IMR-90 (cell line): ENCODE measurements at regions not wholly inside any gene's neighbourhood (a gene's known extent, or its start where the extent isn't known, plus 50 kb on each side); places are given as distances from the start of the nearest gene placed in this dataset.

ENCODE experiments used
- ATAC-seq: fragments of 200-7000 bp; cut with Tn5 transposase; 2 replicates; pipeline ENCODE4 v1.9.1; 2020; ENCODE audit warnings: low read depth, mild to moderate bottlenecking, moderate library complexity
- BruUV-seq: library from RNA; stranded (reverse); fragments of 400-500 nt; replicated peaks from 2 replicates; lab custom pipeline; 2021; lab: Mats Ljungman, UMichigan
- CTCF ChIA-PET: fragments of 300-600 bp; formaldehyde crosslinking; extraction: SDS; loops from one replicate; lab custom pipeline; 2021; ENCODE audit warnings: antibody characterized with exemption; lab: Yijun Ruan, JAX
- POLR2A ChIA-PET: fragments of 300-600 bp; sonication (Branson Sonifier 250); formaldehyde crosslinking; loops from one replicate; lab custom pipeline; 2022; ENCODE audit warnings: antibody characterized with exemption; ENCODE audit not compliant: unreplicated experiment; lab: Charles Lee
- DNase-seq: peaks from one replicate; pipeline ENCODE4 v3.0.0; 2013
- H2AFZ ChIP-seq: replicated peaks from 2 replicates; pipeline ENCODE3; 2013; ENCODE audit warnings: low read length, mild to moderate bottlenecking; ENCODE audit not compliant: poor library complexity
- H2AK5ac ChIP-seq: 2 replicates; pipeline ENCODE4 v1.6.1; 2013; ENCODE audit warnings: low read depth, low read length, inconsistent platforms
- H2AK9ac ChIP-seq: replicated peaks from 2 replicates; pipeline ENCODE3; 2013; ENCODE audit warnings: mild to moderate bottlenecking, low read depth, low read length, moderate library complexity; ENCODE audit not compliant: poor library complexity
- H2BK120ac ChIP-seq: 2 replicates; pipeline ENCODE4 v1.6.1; 2013; ENCODE audit warnings: low read depth, low read length, inconsistent platforms
- H2BK15ac ChIP-seq: 3 replicates; pipeline ENCODE4 v1.6.1; 2013; ENCODE audit warnings: low read depth, low read length, inconsistent platforms
- H2BK20ac ChIP-seq: 2 replicates; pipeline ENCODE4 v1.6.1; 2013; ENCODE audit warnings: low read depth, mild to moderate bottlenecking, inconsistent platforms, low read length, moderate library complexity
- H2BK5ac ChIP-seq: 2 replicates; pipeline ENCODE4 v1.6.1; 2013; ENCODE audit warnings: mild to moderate bottlenecking, low read depth, low read length, inconsistent platforms; ENCODE audit not compliant: poor library complexity, severe bottlenecking
- H3K14ac ChIP-seq: replicated peaks from 2 replicates; pipeline ENCODE4 v1.6.1; 2013; ENCODE audit warnings: low read depth, low read length, inconsistent platforms
- H3K18ac ChIP-seq: 2 replicates; pipeline ENCODE4 v1.6.1; 2013; ENCODE audit warnings: low read depth, low read length, control low read depth
- H3K23ac ChIP-seq: 2 replicates; pipeline ENCODE4 v1.6.1; 2013; ENCODE audit warnings: low read depth, low read length, inconsistent platforms
- H3K27ac ChIP-seq: 2 replicates; pipeline ENCODE4 v1.5.1; 2013; ENCODE audit warnings: mild to moderate bottlenecking, control low read depth, low read length; ENCODE audit not compliant: insufficient read depth
- H3K27me3 ChIP-seq: 2 replicates; pipeline ENCODE4 v1.6.1; 2013; ENCODE audit warnings: low read length; ENCODE audit not compliant: control insufficient read depth, insufficient read depth
- H3K36me3 ChIP-seq: 2 replicates; pipeline ENCODE4 v1.6.1; 2013; ENCODE audit warnings: low read length, mixed read lengths; ENCODE audit not compliant: control insufficient read depth, insufficient read depth
- H3K4ac ChIP-seq: 2 replicates; pipeline ENCODE4 v1.6.1; 2013; ENCODE audit warnings: low read depth, low read length, inconsistent platforms
- H3K4me1 ChIP-seq: 2 replicates; pipeline ENCODE4 v1.6.1; 2013; ENCODE audit warnings: low read length, mixed read lengths; ENCODE audit not compliant: control insufficient read depth, insufficient read depth
- H3K4me2 ChIP-seq: 2 replicates; pipeline ENCODE4 v1.6.1; 2013; ENCODE audit warnings: low read depth, mild to moderate bottlenecking, control low read depth, low read length, moderate library complexity
- H3K4me3 ChIP-seq: 2 replicates; pipeline ENCODE4 v1.5.1; 2013; ENCODE audit warnings: low read depth, mild to moderate bottlenecking, control low read depth, low read length, moderate library complexity; ENCODE audit not compliant: insufficient read depth
- H3K56ac ChIP-seq: 2 replicates; pipeline ENCODE4 v1.6.1; 2013; ENCODE audit warnings: low read length, inconsistent platforms; ENCODE audit not compliant: insufficient read depth; ENCODE audit errors: extremely low read depth
- H3K79me1 ChIP-seq, 2 experiments: 2 replicates each; pipeline ENCODE4 v1.6.1; 2013; ENCODE audit warnings: low read length in 2 of 2, inconsistent platforms in 1 of 2, low read depth in 1 of 2
- H3K9ac ChIP-seq: 2 replicates; pipeline ENCODE4 v1.6.1; 2013; ENCODE audit warnings: low read depth, low read length, control low read depth
- H3K9me1 ChIP-seq: 2 replicates; pipeline ENCODE4 v1.6.1; 2013; ENCODE audit warnings: low read length, inconsistent platforms; ENCODE audit not compliant: insufficient read depth
- H3K9me3 ChIP-seq: 2 replicates; pipeline ENCODE4 v1.6.1; 2013; ENCODE audit warnings: low read length; ENCODE audit not compliant: control insufficient read depth, insufficient read depth
- H4K20me1 ChIP-seq: 2 replicates; pipeline ENCODE4 v1.6.1; 2013; ENCODE audit warnings: low read length, inconsistent platforms; ENCODE audit not compliant: insufficient read depth
- H4K5ac ChIP-seq: 2 replicates; pipeline ENCODE4 v1.6.1; 2013; ENCODE audit warnings: mild to moderate bottlenecking, low read depth, low read length, control low read depth
- H4K8ac ChIP-seq, 2 experiments: 2 replicates each; pipeline ENCODE4 v1.6.1; 2013; ENCODE audit warnings: low read depth in 2 of 2, low read length in 2 of 2, control low read depth in 1 of 2, inconsistent platforms in 1 of 2
- H4K91ac ChIP-seq: 2 replicates; pipeline ENCODE4 v1.6.1; 2013; ENCODE audit warnings: low read depth, low read length, inconsistent platforms; ENCODE audit not compliant: insufficient read depth
- BHLHE40 ChIP-seq: fragments of 150-350 bp; IDR thresholded peaks from 2 replicates; pipeline ENCODE4 v1.6.1; 2016; ENCODE audit warnings: mild to moderate bottlenecking, low read depth, low read length
- CEBPB ChIP-seq: IDR thresholded peaks from 2 replicates; pipeline ENCODE4 v1.6.1; 2012; ENCODE audit warnings: low read depth, low read length, improper control_type of control experiment
- CHD1 ChIP-seq: IDR thresholded peaks from 2 replicates; pipeline ENCODE4 v1.6.1; 2012; ENCODE audit warnings: low read depth, low read length, improper control_type of control experiment
- FOS ChIP-seq: fragments of 150-350 bp; IDR thresholded peaks from 2 replicates; pipeline ENCODE4 v1.6.1; 2016; ENCODE audit warnings: low read depth, low read length
- MAFK ChIP-seq: IDR thresholded peaks from 2 replicates; pipeline ENCODE4 v1.6.1; 2012; ENCODE audit warnings: low read depth, low read length, improper control_type of control experiment
- MAZ ChIP-seq: IDR thresholded peaks from 2 replicates; pipeline ENCODE4 v1.6.1; 2012; ENCODE audit warnings: low read depth, mild to moderate bottlenecking, low read length, improper control_type of control experiment, moderate library complexity, borderline replicate concordance
- MXI1 ChIP-seq: IDR thresholded peaks from 2 replicates; pipeline ENCODE4 v1.6.1; 2012; ENCODE audit warnings: low read depth, mild to moderate bottlenecking, low read length, moderate library complexity, borderline replicate concordance
- NFE2L2 ChIP-seq: fragments of 150-350 bp; IDR thresholded peaks from 2 replicates; pipeline ENCODE4 v1.6.1; 2016; ENCODE audit warnings: low read depth, mild to moderate bottlenecking, low read length
- POLR2A ChIP-seq: IDR thresholded peaks from 2 replicates; pipeline ENCODE4 v1.6.1; 2012; ENCODE audit warnings: mild to moderate bottlenecking, low read depth, low read length
- RAD21 ChIP-seq: IDR thresholded peaks from 2 replicates; pipeline ENCODE4 v1.6.1; 2012; ENCODE audit warnings: low read length, improper control_type of control experiment
- RCOR1 ChIP-seq: IDR thresholded peaks from 2 replicates; pipeline ENCODE4 v1.6.1; 2012; ENCODE audit warnings: mild to moderate bottlenecking, low read length, improper control_type of control experiment; ENCODE audit not compliant: insufficient replicate concordance
- RFX5 ChIP-seq: IDR thresholded peaks from 2 replicates; pipeline ENCODE4 v1.8.0; 2012; ENCODE audit warnings: low read depth, mild to moderate bottlenecking, low read length, moderate library complexity
- SMC3 ChIP-seq: fragments of 150-350 bp; IDR thresholded peaks from 2 replicates; pipeline ENCODE4 v1.6.1; 2016; ENCODE audit warnings: low read depth, mild to moderate bottlenecking, antibody characterized with exemption, low read length, moderate library complexity
- USF2 ChIP-seq: fragments of 150-350 bp; IDR thresholded peaks from 2 replicates; pipeline ENCODE4 v1.6.1; 2017; ENCODE audit warnings: mild to moderate bottlenecking, antibody characterized with exemption, low read length, low read depth
- WGBS, 2 experiments: methylation state at CpG; one replicate each; pipeline versions ENCODE4 v1.1.5 to v1.1.7; 2013; ENCODE audit warnings: missing lambda C conversion rate in 2 of 2; ENCODE audit not compliant: insufficient read length in 1 of 2; ENCODE audit errors: extremely low coverage in 2 of 2; 5-methylcytosine and 5-hydroxymethylcytosine counted together
- dilution Hi-C: fragments of 300-500 bp; cut with HindIII; formaldehyde crosslinking; loops from one replicate; pipeline ENCODE4 v1.14.3; 2018; ENCODE audit warnings: low sequenced_read_pairs; ENCODE audit not compliant: unreplicated experiment
- in situ Hi-C: fragments of 300-500 bp; cut with MboI; formaldehyde crosslinking; loops from 3 replicates; pipeline ENCODE4 v1.14.3; 2019; ENCODE audit warnings: low sequenced_read_pairs, inconsistent platforms, mixed read lengths
- intact Hi-C: fragments of 100-400 bp; cut with micrococcal nuclease; formaldehyde crosslinking; loops from 2 replicates; pipeline ENCODE4 v1.10.0; 2022
- TF ChIP-seq, protein P1 (sequence below): fragments of 150-350 bp; IDR thresholded peaks from 2 replicates; pipeline ENCODE4 v1.6.1; 2016; ENCODE audit warnings: low read depth, mild to moderate bottlenecking, low read length, moderate library complexity, borderline replicate concordance
- TF ChIP-seq, protein P2 (sequence below): conservative IDR thresholded peaks from 2 replicates; pipeline ENCODE4 v1.5.1; 2012; ENCODE audit warnings: mild to moderate bottlenecking, low read depth, low read length, improper control_type of control experiment

- no peak overlapping the region for H2BK5ac ChIP-seq
- H3K79me1 ChIP-seq: no peaks in the 10 kb centered on the region
- intact Hi-C loops: no loop called here
- DNase-seq (no peak), ATAC-seq (no peak)
- H3K9ac ChIP-seq: no peak overlapping the region
- no peak overlapping the region for H3K4me2 ChIP-seq
- in situ Hi-C loops: no loop called here
- no peak overlapping the region for H3K4me3 ChIP-seq
- H3K36me3 ChIP-seq: no peaks in the 10 kb centered on the region
- no peak overlapping the region for H4K5ac ChIP-seq
- H2AK5ac ChIP-seq: no peak overlapping the region
- H2BK120ac ChIP-seq: no peak overlapping the region
- no peak overlapping the region for H2AK9ac ChIP-seq
- H3K27me3 ChIP-seq: peaks cover 15% of the 10 kb centered on the region
- no peak overlapping the region for H4K91ac ChIP-seq
- dilution Hi-C loops: no loop called here
- H3K18ac ChIP-seq: no peak overlapping the region
- H2AFZ ChIP-seq: no peak overlapping the region
- H3K4ac ChIP-seq: no peak overlapping the region
- H3K56ac ChIP-seq: no peak overlapping the region
- BruUV-seq: no TSS peak
- H4K8ac ChIP-seq: no peak overlapping the region
- H3K4me1 ChIP-seq: no peaks in the 10 kb centered on the region
- no peak overlapping the region for H3K27ac ChIP-seq
- H2BK20ac ChIP-seq: no peak overlapping the region
- no peak overlapping the region for H3K23ac ChIP-seq
- H3K9me1 ChIP-seq: no peaks in the 10 kb centered on the region
- no peak overlapping the region for H2BK15ac ChIP-seq
- ChIA-PET POLR2A (no interaction called here), CTCF (interaction anchor here (0.6 kb wide), 1 partner anchor 63 kb away, joined by 3 read pairs; no protein-coding TSS in a partner anchor)
- TF ChIP-seq USF2 (no peak), RCOR1 (no peak), FOS (no peak), CHD1 (no peak), SMC3 (no peak), MAFK (no peak), MAZ (no peak), POLR2A (no peak), RAD21 (no peak), NFE2L2 (no peak), RFX5 (no peak), BHLHE40 (no peak), CEBPB (no peak), MXI1 (no peak)
- TF ChIP-seq, protein P1, sequence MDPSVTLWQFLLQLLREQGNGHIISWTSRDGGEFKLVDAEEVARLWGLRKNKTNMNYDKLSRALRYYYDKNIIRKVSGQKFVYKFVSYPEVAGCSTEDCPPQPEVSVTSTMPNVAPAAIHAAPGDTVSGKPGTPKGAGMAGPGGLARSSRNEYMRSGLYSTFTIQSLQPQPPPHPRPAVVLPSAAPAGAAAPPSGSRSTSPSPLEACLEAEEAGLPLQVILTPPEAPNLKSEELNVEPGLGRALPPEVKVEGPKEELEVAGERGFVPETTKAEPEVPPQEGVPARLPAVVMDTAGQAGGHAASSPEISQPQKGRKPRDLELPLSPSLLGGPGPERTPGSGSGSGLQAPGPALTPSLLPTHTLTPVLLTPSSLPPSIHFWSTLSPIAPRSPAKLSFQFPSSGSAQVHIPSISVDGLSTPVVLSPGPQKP: no peak
- TF ChIP-seq, protein P2, sequence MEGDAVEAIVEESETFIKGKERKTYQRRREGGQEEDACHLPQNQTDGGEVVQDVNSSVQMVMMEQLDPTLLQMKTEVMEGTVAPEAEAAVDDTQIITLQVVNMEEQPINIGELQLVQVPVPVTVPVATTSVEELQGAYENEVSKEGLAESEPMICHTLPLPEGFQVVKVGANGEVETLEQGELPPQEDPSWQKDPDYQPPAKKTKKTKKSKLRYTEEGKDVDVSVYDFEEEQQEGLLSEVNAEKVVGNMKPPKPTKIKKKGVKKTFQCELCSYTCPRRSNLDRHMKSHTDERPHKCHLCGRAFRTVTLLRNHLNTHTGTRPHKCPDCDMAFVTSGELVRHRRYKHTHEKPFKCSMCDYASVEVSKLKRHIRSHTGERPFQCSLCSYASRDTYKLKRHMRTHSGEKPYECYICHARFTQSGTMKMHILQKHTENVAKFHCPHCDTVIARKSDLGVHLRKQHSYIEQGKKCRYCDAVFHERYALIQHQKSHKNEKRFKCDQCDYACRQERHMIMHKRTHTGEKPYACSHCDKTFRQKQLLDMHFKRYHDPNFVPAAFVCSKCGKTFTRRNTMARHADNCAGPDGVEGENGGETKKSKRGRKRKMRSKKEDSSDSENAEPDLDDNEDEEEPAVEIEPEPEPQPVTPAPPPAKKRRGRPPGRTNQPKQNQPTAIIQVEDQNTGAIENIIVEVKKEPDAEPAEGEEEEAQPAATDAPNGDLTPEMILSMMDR: no peak
- WGBS, 2 experiments: no CpG with 5 or more reads among the region's 6 CpGs
- H3K9me3 ChIP-seq: peaks cover 5% of the 10 kb centered on the region; the same call in 1 of the 2 replicates
- H4K20me1 ChIP-seq: no peaks in the 10 kb centered on the region
- no peak overlapping the region for H3K14ac ChIP-seq
Observed at GRCh38 chr14:52179141-52179790, 88.2 kb upstream of the PTGDR start.
